HUES6 (cell line): ENCODE measurements at regions not wholly inside any gene's neighbourhood (a gene's known extent, or its start where the extent isn't known, plus 50 kb on each side); places are given as distances from the start of the nearest gene placed in this dataset.
A peak's percentile ranks its signal among the peaks of the same experiment; 100 is the strongest.

Source experiments
- H3K27ac ChIP-seq: 2 replicates; pipeline ENCODE4 v1.7.0; 2013; ENCODE audit warnings: low read depth, mild to moderate bottlenecking, low read length, inconsistent platforms
- H3K27me3 ChIP-seq: 2 replicates; pipeline ENCODE4 v1.6.1; 2013; ENCODE audit warnings: low read length; ENCODE audit not compliant: control insufficient read depth, insufficient read depth
- H3K36me3 ChIP-seq: 2 replicates; pipeline ENCODE4 v1.6.1; 2013; ENCODE audit warnings: low read length; ENCODE audit not compliant: control insufficient read depth, insufficient read depth
- H3K4me1 ChIP-seq: 2 replicates; pipeline ENCODE4 v1.6.1; 2013; ENCODE audit warnings: low read length; ENCODE audit not compliant: control insufficient read depth, insufficient read depth
- H3K4me3 ChIP-seq: 2 replicates; pipeline ENCODE4 v1.5.1; 2013; ENCODE audit warnings: low read depth, low read length
- H3K9ac ChIP-seq: one replicate; pipeline ENCODE4 v1.6.1; 2013; ENCODE audit warnings: mild to moderate bottlenecking, low read length
- H3K9me3 ChIP-seq: 2 replicates; pipeline ENCODE4 v1.6.1; 2013; ENCODE audit warnings: low read depth, low read length; ENCODE audit not compliant: control insufficient read depth, insufficient read depth

GRCh38 chr13:103351035-103351828 is 285.0 kb upstream of the SLC10A2 start:
- Histone ChIP-seq H3K36me3 (no peaks in the 10 kb centered on the region), H3K9ac (peak overlapping the region; percentile 35), H3K9me3 (no peaks in the 10 kb centered on the region), H3K4me3 (peak overlapping the region; percentile 56), H3K27me3 (no peaks in the 10 kb centered on the region), H3K4me1 (peaks cover 17% of the 10 kb centered on the region), H3K27ac (peak overlapping the region; percentile 33)

GRCh38 chr13:103350147-103350546 is 283.9 kb upstream of the SLC10A2 start:
- H3K36me3 ChIP-seq = no peaks in the 10 kb centered on the region

GRCh38 chr13:103349211-103349980 is 283.2 kb upstream of the SLC10A2 start:
- Histone ChIP-seq H3K9ac (no peak overlapping the region), H3K27me3 (no peaks in the 10 kb centered on the region), H3K36me3 (no peaks in the 10 kb centered on the region), H3K4me1 (peaks cover 17% of the 10 kb centered on the region), H3K27ac (no peak overlapping the region), H3K4me3 (no peak overlapping the region), H3K9me3 (no peaks in the 10 kb centered on the region)

More at GRCh38 chr13:103350147-103350546, 283.9 kb upstream of the SLC10A2 start:
- Histone ChIP-seq H3K9ac (no peak overlapping the region), H3K9me3 (no peaks in the 10 kb centered on the region), H3K4me3 (no peak overlapping the region), H3K4me1 (peaks cover 17% of the 10 kb centered on the region), H3K27ac (no peak overlapping the region), H3K27me3 (no peaks in the 10 kb centered on the region)

GRCh38 chr13:103335241-103335640 is 269.0 kb upstream of the SLC10A2 start:
- Histone ChIP-seq H3K9me3 (peaks cover 5% of the 10 kb centered on the region; the same call in 1 of the 2 replicates), H3K27ac (no peak overlapping the region), H3K9ac (no peak overlapping the region), H3K4me3 (no peak overlapping the region), H3K27me3 (no peaks in the 10 kb centered on the region), H3K36me3 (no peaks in the 10 kb centered on the region), H3K4me1 (no peaks in the 10 kb centered on the region)

- Histone ChIP-seq H3K36me3 (no peaks in the 10 kb centered on the region), H3K4me1 (no peaks in the 10 kb centered on the region), H3K27ac (no peak overlapping the region), H3K9ac (no peak overlapping the region), H3K27me3 (no peaks in the 10 kb centered on the region), H3K4me3 (no peak overlapping the region), H3K9me3 (peaks cover 5% of the 10 kb centered on the region; the same call in 1 of the 2 replicates)
These were observed 265.7 kb upstream of the SLC10A2 start for GRCh38 chr13:103331924-103332323.

GRCh38 chr13:103328899-103329298 is 262.7 kb upstream of the SLC10A2 start:
- Histone ChIP-seq H3K4me3 (no peak overlapping the region), H3K27me3 (no peaks in the 10 kb centered on the region)

GRCh38 chr13:103326326-103326725 is 260.1 kb upstream of the SLC10A2 start:
- Histone ChIP-seq H3K27ac (no peak overlapping the region), H3K9me3 (no peaks in the 10 kb centered on the region), H3K27me3 (no peaks in the 10 kb centered on the region), H3K9ac (no peak overlapping the region), H3K4me3 (no peak overlapping the region), H3K4me1 (peaks cover 8% of the 10 kb centered on the region; the same call in 1 of the 2 replicates), H3K36me3 (no peaks in the 10 kb centered on the region)

More at GRCh38 chr13:103328899-103329298, 262.7 kb upstream of the SLC10A2 start:
- H3K9ac ChIP-seq = no peak overlapping the region
- no peak overlapping the region for H3K27ac ChIP-seq
- H3K9me3 ChIP-seq = peaks cover 5% of the 10 kb centered on the region; the same call in 1 of the 2 replicates
- peaks cover 8% of the 10 kb centered on the region; the same call in 1 of the 2 replicates for H3K4me1 ChIP-seq
- H3K36me3 ChIP-seq = no peaks in the 10 kb centered on the region

GRCh38 chr13:103325672-103326071 is 259.5 kb upstream of the SLC10A2 start:
- peaks cover 8% of the 10 kb centered on the region; the same call in 1 of the 2 replicates for H3K4me1 ChIP-seq
- no peak overlapping the region for H3K4me3 ChIP-seq
- H3K9me3 ChIP-seq = no peaks in the 10 kb centered on the region
- H3K36me3 ChIP-seq = no peaks in the 10 kb centered on the region
- H3K27ac ChIP-seq = no peak overlapping the region
- H3K9ac ChIP-seq = no peak overlapping the region
- H3K27me3 ChIP-seq = no peaks in the 10 kb centered on the region

GRCh38 chr13:103324641-103325040 is 258.4 kb upstream of the SLC10A2 start:
- no peaks in the 10 kb centered on the region for H3K27me3 ChIP-seq
- no peak overlapping the region for H3K4me3 ChIP-seq
- H3K4me1 ChIP-seq = peaks cover 8% of the 10 kb centered on the region; the same call in 1 of the 2 replicates
- H3K27ac ChIP-seq = no peak overlapping the region
- H3K9me3 ChIP-seq = no peaks in the 10 kb centered on the region
- no peaks in the 10 kb centered on the region for H3K36me3 ChIP-seq
- no peak overlapping the region for H3K9ac ChIP-seq

GRCh38 chr13:103315711-103316110 is 249.5 kb upstream of the SLC10A2 start:
- H3K9me3 ChIP-seq = peaks cover 3% of the 10 kb centered on the region
- no peaks in the 10 kb centered on the region for H3K36me3 ChIP-seq
- H3K9ac ChIP-seq = no peak overlapping the region
- H3K4me1 ChIP-seq = no peaks in the 10 kb centered on the region
- no peaks in the 10 kb centered on the region for H3K27me3 ChIP-seq
- H3K4me3 ChIP-seq = no peak overlapping the region
- H3K27ac ChIP-seq = no peak overlapping the region

GRCh38 chr13:103312467-103312866 is 246.2 kb upstream of the SLC10A2 start:
- Histone ChIP-seq H3K9ac (no peak overlapping the region), H3K27me3 (no peaks in the 10 kb centered on the region), H3K36me3 (no peaks in the 10 kb centered on the region), H3K4me1 (no peaks in the 10 kb centered on the region), H3K27ac (no peak overlapping the region), H3K9me3 (no peaks in the 10 kb centered on the region), H3K4me3 (no peak overlapping the region)
